HUES6 (cell line): ENCODE measurements at regions not wholly inside any gene's neighbourhood (a gene's known extent, or its start where the extent isn't known, plus 50 kb on each side); places are given as distances from the start of the nearest gene placed in this dataset.

Experiments
- H3K27ac ChIP-seq: 2 replicates; pipeline ENCODE4 v1.7.0; 2013; ENCODE audit warnings: low read depth, mild to moderate bottlenecking, low read length, inconsistent platforms
- H3K27me3 ChIP-seq: 2 replicates; pipeline ENCODE4 v1.6.1; 2013; ENCODE audit warnings: low read length; ENCODE audit not compliant: control insufficient read depth, insufficient read depth
- H3K36me3 ChIP-seq: 2 replicates; pipeline ENCODE4 v1.6.1; 2013; ENCODE audit warnings: low read length; ENCODE audit not compliant: control insufficient read depth, insufficient read depth
- H3K4me1 ChIP-seq: 2 replicates; pipeline ENCODE4 v1.6.1; 2013; ENCODE audit warnings: low read length; ENCODE audit not compliant: control insufficient read depth, insufficient read depth
- H3K4me3 ChIP-seq: 2 replicates; pipeline ENCODE4 v1.5.1; 2013; ENCODE audit warnings: low read depth, low read length
- H3K9ac ChIP-seq: one replicate; pipeline ENCODE4 v1.6.1; 2013; ENCODE audit warnings: mild to moderate bottlenecking, low read length
- H3K9me3 ChIP-seq: 2 replicates; pipeline ENCODE4 v1.6.1; 2013; ENCODE audit warnings: low read depth, low read length; ENCODE audit not compliant: control insufficient read depth, insufficient read depth

GRCh38 chrX:4528247-4528646, 814.8 kb upstream of the PRKX start:
- Histone ChIP-seq H3K4me3 (no peak overlapping the region), H3K27ac (no peak overlapping the region), H3K36me3 (no peaks in the 10 kb centered on the region), H3K4me1 (no peaks in the 10 kb centered on the region; the same call in 1 of the 2 replicates), H3K9me3 (no peaks in the 10 kb centered on the region), H3K9ac (no peak overlapping the region), H3K27me3 (no peaks in the 10 kb centered on the region)

GRCh38 chrX:4485912-4486311, 772.5 kb upstream of the PRKX start:
- Histone ChIP-seq H3K27ac (no peak overlapping the region), H3K4me3 (no peak overlapping the region), H3K9me3 (peaks cover 14% of the 10 kb centered on the region), H3K27me3 (no peaks in the 10 kb centered on the region), H3K9ac (no peak overlapping the region), H3K4me1 (peaks cover 20% of the 10 kb centered on the region), H3K36me3 (no peaks in the 10 kb centered on the region)

GRCh38 chrX:4484266-4484665, 770.8 kb upstream of the PRKX start:
- peaks cover 20% of the 10 kb centered on the region for H3K4me1 ChIP-seq
- H3K4me3 ChIP-seq = no peak overlapping the region
- H3K27me3 ChIP-seq = no peaks in the 10 kb centered on the region
- H3K9me3 ChIP-seq = peaks cover 14% of the 10 kb centered on the region
- H3K36me3 ChIP-seq = no peaks in the 10 kb centered on the region
- no peak overlapping the region for H3K27ac ChIP-seq
- no peak overlapping the region for H3K9ac ChIP-seq

GRCh38 chrX:4451591-4451990, 738.1 kb upstream of the PRKX start:
- H3K36me3 ChIP-seq = no peaks in the 10 kb centered on the region
- H3K4me3 ChIP-seq = no peak overlapping the region
- no peak overlapping the region for H3K9ac ChIP-seq
- H3K9me3 ChIP-seq = peaks cover 17% of the 10 kb centered on the region
- peaks cover 7% of the 10 kb centered on the region; the same call in 1 of the 2 replicates for H3K4me1 ChIP-seq
- H3K27ac ChIP-seq = no peak overlapping the region
- no peaks in the 10 kb centered on the region for H3K27me3 ChIP-seq

GRCh38 chrX:4450177-4450576, 736.7 kb upstream of the PRKX start:
- Histone ChIP-seq H3K4me3 (no peak overlapping the region), H3K27me3 (no peaks in the 10 kb centered on the region), H3K27ac (no peak overlapping the region), H3K9me3 (peaks cover 10% of the 10 kb centered on the region), H3K36me3 (no peaks in the 10 kb centered on the region), H3K4me1 (peaks cover 7% of the 10 kb centered on the region; the same call in 1 of the 2 replicates), H3K9ac (no peak overlapping the region)

- H3K4me1 ChIP-seq = peaks cover 12% of the 10 kb centered on the region; the same call in 1 of the 2 replicates
Measured at GRCh38 chrX:4435905-4436304, 722.5 kb upstream of the PRKX start.

GRCh38 chrX:4397471-4397870, 684.0 kb upstream of the PRKX start:
- no peak overlapping the region for H3K9ac ChIP-seq
- no peak overlapping the region for H3K27ac ChIP-seq
- H3K27me3 ChIP-seq = no peaks in the 10 kb centered on the region
- H3K36me3 ChIP-seq = no peaks in the 10 kb centered on the region
- 0 out of 2 replicates have a peak, but pooled peaks cover 2% of the 10 kb centered on the region for H3K9me3 ChIP-seq
- H3K4me3 ChIP-seq = no peak overlapping the region
- no peaks in the 10 kb centered on the region for H3K4me1 ChIP-seq

More at GRCh38 chrX:4435905-4436304, 722.5 kb upstream of the PRKX start:
- Histone ChIP-seq H3K27me3 (no peaks in the 10 kb centered on the region), H3K4me3 (no peak overlapping the region), H3K9ac (no peak overlapping the region), H3K27ac (no peak overlapping the region), H3K36me3 (no peaks in the 10 kb centered on the region), H3K9me3 (peaks cover 5% of the 10 kb centered on the region)

GRCh38 chrX:4382273-4382672, 668.8 kb upstream of the PRKX start:
- Histone ChIP-seq H3K4me3 (0 out of 2 replicates have a peak overlapping the region, but pooled peaks have one; percentile 4), H3K36me3 (peaks cover 6% of the 10 kb centered on the region; the same call in 1 of the 2 replicates), H3K9ac (peak overlapping the region; percentile 47), H3K27ac (peak overlapping the region; percentile 91), H3K27me3 (no peaks in the 10 kb centered on the region), H3K9me3 (peaks cover 29% of the 10 kb centered on the region), H3K4me1 (peaks cover 32% of the 10 kb centered on the region)

- H3K4me1 ChIP-seq = peaks cover 32% of the 10 kb centered on the region
- no peak overlapping the region for H3K4me3 ChIP-seq
- H3K9me3 ChIP-seq = peaks cover 19% of the 10 kb centered on the region
- peak overlapping the region; percentile 91 for H3K27ac ChIP-seq
- no peaks in the 10 kb centered on the region for H3K27me3 ChIP-seq
- H3K36me3 ChIP-seq = 0 out of 2 replicates have a peak, but pooled peaks cover 2% of the 10 kb centered on the region
- H3K9ac ChIP-seq = no peak overlapping the region
Measured at GRCh38 chrX:4380710-4381109, 667.3 kb upstream of the PRKX start.

- Histone ChIP-seq H3K27me3 (no peaks in the 10 kb centered on the region), H3K4me1 (peaks cover 32% of the 10 kb centered on the region), H3K4me3 (no peak overlapping the region), H3K27ac (no peak overlapping the region), H3K36me3 (no peaks in the 10 kb centered on the region), H3K9ac (no peak overlapping the region), H3K9me3 (peaks cover 13% of the 10 kb centered on the region)
Measured at GRCh38 chrX:4379071-4379470, 665.6 kb upstream of the PRKX start.

- Histone ChIP-seq H3K27ac (no peak overlapping the region), H3K4me1 (no peaks in the 10 kb centered on the region), H3K9ac (no peak overlapping the region), H3K4me3 (no peak overlapping the region), H3K27me3 (no peaks in the 10 kb centered on the region), H3K9me3 (peaks cover 10% of the 10 kb centered on the region), H3K36me3 (no peaks in the 10 kb centered on the region)
Measured at GRCh38 chrX:4373791-4374190, 660.3 kb upstream of the PRKX start.

- no peak overlapping the region for H3K4me3 ChIP-seq
- no peaks in the 10 kb centered on the region for H3K27me3 ChIP-seq
- H3K27ac ChIP-seq = no peak overlapping the region
Measured at GRCh38 chrX:4358577-4358976, 645.1 kb upstream of the PRKX start.

More at GRCh38 chrX:4358577-4358976, 645.1 kb upstream of the PRKX start:
- Histone ChIP-seq H3K9me3 (no peaks in the 10 kb centered on the region), H3K36me3 (no peaks in the 10 kb centered on the region), H3K4me1 (no peaks in the 10 kb centered on the region), H3K9ac (no peak overlapping the region)
